ENCODE measurements at regions not wholly inside any gene's neighbourhood (a gene's known extent, or its start where the extent isn't known, plus 50 kb on each side); places are given as distances from the start of the nearest gene placed in this dataset.

DNA sequence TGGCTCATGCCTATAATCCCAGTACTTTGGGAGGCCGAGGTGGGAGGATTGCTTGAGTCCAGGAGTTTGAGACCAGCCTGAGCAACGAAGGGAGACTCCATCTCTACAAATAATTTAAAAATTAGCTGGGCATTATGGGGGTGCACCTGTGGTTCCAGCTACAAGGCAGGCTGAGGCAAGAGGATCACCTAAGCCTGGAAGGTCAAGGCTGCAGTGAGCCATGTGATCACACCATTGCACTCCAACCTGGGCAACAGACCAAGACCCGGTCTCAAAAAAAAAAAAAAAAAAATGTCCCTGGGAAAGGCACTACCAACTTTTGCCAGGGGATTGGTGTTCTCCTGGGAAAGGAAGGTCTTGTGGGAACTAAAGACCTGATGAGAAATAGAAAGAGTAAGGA, 134.2 kb upstream of the AUTS2 start:
- H3K4me3 ChIP-seq (ENCODE audit: low read depth, low read length), result no peak overlapping the region
- TF ChIP-seq, protein P1, sequence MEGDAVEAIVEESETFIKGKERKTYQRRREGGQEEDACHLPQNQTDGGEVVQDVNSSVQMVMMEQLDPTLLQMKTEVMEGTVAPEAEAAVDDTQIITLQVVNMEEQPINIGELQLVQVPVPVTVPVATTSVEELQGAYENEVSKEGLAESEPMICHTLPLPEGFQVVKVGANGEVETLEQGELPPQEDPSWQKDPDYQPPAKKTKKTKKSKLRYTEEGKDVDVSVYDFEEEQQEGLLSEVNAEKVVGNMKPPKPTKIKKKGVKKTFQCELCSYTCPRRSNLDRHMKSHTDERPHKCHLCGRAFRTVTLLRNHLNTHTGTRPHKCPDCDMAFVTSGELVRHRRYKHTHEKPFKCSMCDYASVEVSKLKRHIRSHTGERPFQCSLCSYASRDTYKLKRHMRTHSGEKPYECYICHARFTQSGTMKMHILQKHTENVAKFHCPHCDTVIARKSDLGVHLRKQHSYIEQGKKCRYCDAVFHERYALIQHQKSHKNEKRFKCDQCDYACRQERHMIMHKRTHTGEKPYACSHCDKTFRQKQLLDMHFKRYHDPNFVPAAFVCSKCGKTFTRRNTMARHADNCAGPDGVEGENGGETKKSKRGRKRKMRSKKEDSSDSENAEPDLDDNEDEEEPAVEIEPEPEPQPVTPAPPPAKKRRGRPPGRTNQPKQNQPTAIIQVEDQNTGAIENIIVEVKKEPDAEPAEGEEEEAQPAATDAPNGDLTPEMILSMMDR (IDR thresholded peaks at IDR 0.05; ENCODE audit: control insufficient read depth, extremely low read depth, insufficient read depth), result no peak
- DNase-seq (ENCODE audit: low read depth), result no peak

DNA sequence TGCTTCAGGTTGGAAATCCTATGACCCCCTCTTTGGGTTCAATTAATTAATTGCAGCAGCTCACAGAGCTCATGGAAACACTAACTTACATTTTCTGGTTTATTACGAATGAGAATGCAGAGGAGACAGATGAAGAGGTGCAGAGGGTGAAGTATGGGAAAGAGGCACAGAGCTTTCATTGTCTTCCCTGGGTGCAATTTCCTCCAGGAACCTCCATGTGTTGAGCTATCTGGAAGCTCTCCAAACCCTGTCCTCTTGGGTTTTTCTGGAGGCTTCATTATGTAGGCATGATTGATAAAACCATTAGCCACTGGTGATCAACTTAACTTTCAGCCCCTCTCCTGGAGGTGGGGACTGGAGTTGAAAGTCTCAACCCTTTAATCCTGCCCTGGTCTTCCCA, 133.0 kb upstream of the AUTS2 start:
- DNase-seq (ENCODE audit: low read depth), result no peak
- no peak overlapping the region for H3K4me3 ChIP-seq (ENCODE audit: low read depth, low read length)
- TF ChIP-seq, protein P1 (IDR thresholded peaks at IDR 0.05; ENCODE audit: control insufficient read depth, extremely low read depth, insufficient read depth), result no peak

DNA sequence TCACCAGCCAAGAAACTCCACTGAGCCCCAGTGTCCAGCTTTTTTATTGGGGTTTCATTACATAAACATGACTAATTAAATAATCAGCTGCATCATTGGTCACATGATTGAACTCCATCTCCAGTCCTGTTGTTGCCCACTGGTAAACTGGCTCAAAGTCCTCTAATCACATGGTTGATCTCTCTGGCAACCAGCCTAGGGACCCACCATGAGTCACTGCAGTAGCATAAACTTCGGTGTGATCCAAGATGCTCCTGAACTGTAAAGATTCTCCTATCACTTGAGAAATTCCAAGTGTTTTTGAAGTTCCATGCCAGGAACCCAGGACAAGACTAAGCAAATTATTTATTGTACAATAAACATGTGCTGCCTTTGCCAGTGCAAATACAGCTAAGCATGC, 130.4 kb upstream of the AUTS2 start:
- DNase-seq (ENCODE audit: low read depth), result no peak
- no peak overlapping the region for H3K4me3 ChIP-seq (ENCODE audit: low read depth, low read length)
- TF ChIP-seq, protein P1 (IDR thresholded peaks at IDR 0.05; ENCODE audit: control insufficient read depth, extremely low read depth, insufficient read depth), result no peak

DNA sequence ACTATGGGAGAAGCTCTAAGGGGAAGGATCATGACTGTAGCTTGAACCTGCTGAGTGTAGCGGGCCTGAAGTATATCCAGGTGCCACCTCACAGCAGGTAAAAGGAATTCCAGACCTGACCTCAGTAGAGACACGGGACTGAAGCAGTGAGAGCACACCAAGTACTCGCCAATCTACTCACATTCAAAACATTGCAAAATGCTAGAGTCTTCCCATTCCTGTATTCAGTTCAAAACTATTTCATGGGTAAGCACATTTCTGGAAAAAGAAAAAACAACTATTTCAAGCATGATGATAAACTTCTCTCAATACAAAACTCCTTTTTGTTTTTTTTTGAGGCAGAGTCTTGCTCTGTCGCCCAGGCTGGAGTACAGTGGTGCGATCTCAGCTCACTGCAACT, 121.9 kb upstream of the AUTS2 start:
- TF ChIP-seq, protein P1 (IDR thresholded peaks at IDR 0.05; ENCODE audit: control insufficient read depth, extremely low read depth, insufficient read depth), result no peak
- H3K4me3 ChIP-seq (ENCODE audit: low read depth, low read length), result no peak overlapping the region
- no peak for DNase-seq (ENCODE audit: low read depth)

DNA sequence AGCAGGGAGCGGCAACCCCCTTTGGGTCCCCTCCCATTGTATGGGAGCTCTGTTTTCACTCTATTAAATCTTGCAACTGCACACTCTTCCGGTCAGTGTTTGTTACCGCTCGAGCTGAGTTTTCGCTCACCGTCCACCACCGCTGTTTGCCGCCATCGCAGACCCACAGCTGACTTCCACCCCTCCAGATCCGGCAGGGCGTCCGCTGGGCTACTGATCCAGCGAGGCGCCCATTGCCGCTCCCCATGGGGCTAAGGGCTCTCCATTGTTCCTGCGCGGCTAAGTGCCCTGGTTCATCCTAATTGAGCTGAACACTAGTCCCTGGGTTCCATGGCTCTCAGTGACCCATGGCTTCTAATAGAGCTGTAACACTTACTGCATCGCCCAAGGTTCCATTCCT, 115.6 kb upstream of the AUTS2 start:
- no peak overlapping the region for H3K4me3 ChIP-seq (ENCODE audit: low read depth, low read length)
- DNase-seq (ENCODE audit: low read depth), result no peak

DNA sequence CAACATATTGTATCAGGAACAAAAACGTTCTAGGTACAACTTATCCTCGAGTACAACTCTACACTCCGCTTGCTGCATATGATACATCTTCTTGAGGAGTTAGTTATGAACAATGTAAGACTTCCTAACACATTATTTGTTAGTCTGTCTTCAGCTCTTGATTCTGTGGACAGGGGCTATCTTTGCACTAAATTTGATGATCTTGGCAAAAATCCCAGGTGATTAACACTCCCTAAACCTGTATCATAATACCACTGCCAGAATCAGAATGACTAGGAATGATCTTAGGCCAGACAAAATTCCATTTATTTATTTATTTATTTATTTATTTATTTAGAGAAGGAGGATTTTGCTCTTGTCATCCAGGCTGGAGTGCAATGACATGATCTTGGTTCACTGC, 108.7 kb upstream of the AUTS2 start:
- TF ChIP-seq, protein P1 (IDR thresholded peaks at IDR 0.05; ENCODE audit: control insufficient read depth, extremely low read depth, insufficient read depth), result no peak
- H3K4me3 ChIP-seq (ENCODE audit: low read depth, low read length), result no peak overlapping the region
- no peak for DNase-seq (ENCODE audit: low read depth)

More for the DNA sequence above, 115.6 kb upstream of the AUTS2 start:
- TF ChIP-seq, protein P1 (IDR thresholded peaks at IDR 0.05; ENCODE audit: control insufficient read depth, extremely low read depth, insufficient read depth), result no peak

DNA sequence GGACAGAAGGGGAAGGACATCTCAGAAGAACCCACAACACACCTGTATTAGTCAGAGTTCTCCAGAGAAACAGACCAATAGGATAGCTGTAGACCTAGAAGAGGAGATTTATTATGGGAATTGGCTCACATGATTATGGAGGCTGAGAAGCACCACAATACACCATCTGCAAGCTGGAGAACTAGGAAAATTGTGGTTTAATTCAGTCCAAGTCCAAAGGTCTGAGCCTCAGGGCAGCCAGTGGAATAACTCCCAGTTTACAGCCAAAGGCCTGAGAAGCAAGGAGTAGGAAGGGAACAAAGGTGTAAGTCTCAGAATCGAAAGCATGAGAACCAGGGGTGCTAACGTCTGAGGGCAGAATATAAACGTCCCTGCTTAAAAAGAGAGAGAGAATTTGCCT, 99.6 kb upstream of the AUTS2 start:
- TF ChIP-seq, protein P1 (IDR thresholded peaks at IDR 0.05; ENCODE audit: control insufficient read depth, extremely low read depth, insufficient read depth), result no peak
- no peak overlapping the region for H3K4me3 ChIP-seq (ENCODE audit: low read depth, low read length)
- no peak for DNase-seq (ENCODE audit: low read depth)

All from LNCaP clone FGC (cell line).